Stomach (tissue), 4 donors: ENCODE measurements at regions not wholly inside any gene's neighbourhood (a gene's known extent, or its start where the extent isn't known, plus 50 kb on each side); places are given as distances from the start of the nearest gene placed in this dataset.

Experiments used
- POLR2A ChIP-seq, 4 donors: fragments of 450-650 bp; IDR thresholded peaks; one replicate each; pipeline ENCODE4 v1.6.1; 2016; ENCODE audit warnings: antibody characterized with exemption in 4 of 4, control low read depth in 2 of 4, mild to moderate bottlenecking in 1 of 4, moderate library complexity in 1 of 4
- TF ChIP-seq, protein P1 (sequence below), 7 experiments: fragments of 450-650 bp in 4 of 7; fragments of 200-600 bp in 3 of 7; sonication (generic) in 3 of 7; IDR thresholded peaks; one replicate each; pipeline ENCODE4 v1.5.1; 2016 to 2019; ENCODE audit warnings: antibody characterized with exemption in 7 of 7, control low read depth in 2 of 7, mild to moderate bottlenecking in 1 of 7

- TF ChIP-seq, protein P1, sequence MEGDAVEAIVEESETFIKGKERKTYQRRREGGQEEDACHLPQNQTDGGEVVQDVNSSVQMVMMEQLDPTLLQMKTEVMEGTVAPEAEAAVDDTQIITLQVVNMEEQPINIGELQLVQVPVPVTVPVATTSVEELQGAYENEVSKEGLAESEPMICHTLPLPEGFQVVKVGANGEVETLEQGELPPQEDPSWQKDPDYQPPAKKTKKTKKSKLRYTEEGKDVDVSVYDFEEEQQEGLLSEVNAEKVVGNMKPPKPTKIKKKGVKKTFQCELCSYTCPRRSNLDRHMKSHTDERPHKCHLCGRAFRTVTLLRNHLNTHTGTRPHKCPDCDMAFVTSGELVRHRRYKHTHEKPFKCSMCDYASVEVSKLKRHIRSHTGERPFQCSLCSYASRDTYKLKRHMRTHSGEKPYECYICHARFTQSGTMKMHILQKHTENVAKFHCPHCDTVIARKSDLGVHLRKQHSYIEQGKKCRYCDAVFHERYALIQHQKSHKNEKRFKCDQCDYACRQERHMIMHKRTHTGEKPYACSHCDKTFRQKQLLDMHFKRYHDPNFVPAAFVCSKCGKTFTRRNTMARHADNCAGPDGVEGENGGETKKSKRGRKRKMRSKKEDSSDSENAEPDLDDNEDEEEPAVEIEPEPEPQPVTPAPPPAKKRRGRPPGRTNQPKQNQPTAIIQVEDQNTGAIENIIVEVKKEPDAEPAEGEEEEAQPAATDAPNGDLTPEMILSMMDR (IDR thresholded peaks at IDR 0.05): no peak
- TF ChIP-seq POLR2A (IDR thresholded peaks at IDR 0.05): no peak
Measured at GRCh38 chr12:111035578-111036301, 115.4 kb upstream of the MYL2 start.
